Upper lobe of left lung (tissue), 4 donors: ENCODE measurements at regions not wholly inside any gene's neighbourhood (a gene's known extent, or its start where the extent isn't known, plus 50 kb on each side); places are given as distances from the start of the nearest gene placed in this dataset.

Source experiments
- POLR2A ChIP-seq, 4 donors: fragments of 450-650 bp; IDR thresholded peaks; one replicate each; pipeline ENCODE4 v1.5.1; 2016 to 2017; ENCODE audit warnings: antibody characterized with exemption in 4 of 4, mild to moderate bottlenecking in 2 of 4
- POLR2AphosphoS5 ChIP-seq, 2 donors: sonication (generic); formaldehyde crosslinking; IDR thresholded peaks; one replicate each; pipeline ENCODE4 v1.5.1; 2017; ENCODE audit warnings: antibody characterized with exemption in 2 of 2
- TF ChIP-seq, protein P1 (sequence below), 6 experiments: fragments of 450-650 bp in 4 of 6; fragments of 200-600 bp in 2 of 6; sonication (generic) in 2 of 6; IDR thresholded peaks; one replicate each; pipeline ENCODE4 v1.5.1; 2016 to 2019; ENCODE audit warnings: antibody characterized with exemption in 6 of 6

DNA sequence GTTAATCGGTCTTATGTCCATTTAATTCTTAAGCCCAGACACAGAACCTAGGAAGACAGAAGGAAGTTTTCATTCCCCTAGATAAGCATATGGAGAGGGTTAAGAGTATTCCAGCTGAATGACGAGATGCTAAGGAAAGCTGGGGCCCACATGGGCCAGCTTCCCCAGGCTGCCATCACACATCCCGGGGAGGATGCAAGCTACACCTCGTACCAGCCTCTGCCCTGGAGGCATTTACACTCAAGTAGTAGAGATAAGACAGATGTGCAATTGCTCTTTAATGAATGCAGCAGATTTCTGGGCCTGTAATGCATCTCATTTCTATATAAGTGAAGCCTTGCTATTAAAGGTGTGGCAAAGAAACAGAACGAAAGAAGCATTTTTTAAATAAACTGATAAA, 144.5 kb downstream of the MEX3B start:
- TF ChIP-seq POLR2A (IDR thresholded peaks at IDR 0.05) (no peak), POLR2AphosphoS5 (IDR thresholded peaks at IDR 0.05) (no peak)
- TF ChIP-seq, protein P1, sequence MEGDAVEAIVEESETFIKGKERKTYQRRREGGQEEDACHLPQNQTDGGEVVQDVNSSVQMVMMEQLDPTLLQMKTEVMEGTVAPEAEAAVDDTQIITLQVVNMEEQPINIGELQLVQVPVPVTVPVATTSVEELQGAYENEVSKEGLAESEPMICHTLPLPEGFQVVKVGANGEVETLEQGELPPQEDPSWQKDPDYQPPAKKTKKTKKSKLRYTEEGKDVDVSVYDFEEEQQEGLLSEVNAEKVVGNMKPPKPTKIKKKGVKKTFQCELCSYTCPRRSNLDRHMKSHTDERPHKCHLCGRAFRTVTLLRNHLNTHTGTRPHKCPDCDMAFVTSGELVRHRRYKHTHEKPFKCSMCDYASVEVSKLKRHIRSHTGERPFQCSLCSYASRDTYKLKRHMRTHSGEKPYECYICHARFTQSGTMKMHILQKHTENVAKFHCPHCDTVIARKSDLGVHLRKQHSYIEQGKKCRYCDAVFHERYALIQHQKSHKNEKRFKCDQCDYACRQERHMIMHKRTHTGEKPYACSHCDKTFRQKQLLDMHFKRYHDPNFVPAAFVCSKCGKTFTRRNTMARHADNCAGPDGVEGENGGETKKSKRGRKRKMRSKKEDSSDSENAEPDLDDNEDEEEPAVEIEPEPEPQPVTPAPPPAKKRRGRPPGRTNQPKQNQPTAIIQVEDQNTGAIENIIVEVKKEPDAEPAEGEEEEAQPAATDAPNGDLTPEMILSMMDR (IDR thresholded peaks at IDR 0.05): no peak
